ENCODE measurements at regions not wholly inside any gene's neighbourhood (a gene's known extent, or its start where the extent isn't known, plus 50 kb on each side); places are given as distances from the start of the nearest gene placed in this dataset.
"Not testable (repeated sequence)": the region's sequence is repeated elsewhere in the genome, so short reads cannot be mapped to it uniquely, and the experiment has no call there.

GRCh38 chr17:21573961-21574610 is 118.2 kb upstream of the KCNJ18 start:
- H3K4me1 Mint-ChIP-seq, result no peaks in the 10 kb centered on the region
- no peak for DNase-seq (ENCODE audit: low read depth, low spot score)
- no peak overlapping the region for H3K4me3 Mint-ChIP-seq
- H3K27me3 Mint-ChIP-seq (ENCODE audit: low read depth), result no peaks in the 10 kb centered on the region
- H3K9me3 Mint-ChIP-seq, result peaks cover 2% of the 10 kb centered on the region
- H3K27ac Mint-ChIP-seq (ENCODE audit: unreplicated experiment), result no peak overlapping the region
- H3K36me3 Mint-ChIP-seq (ENCODE audit: low read depth), result no peaks in the 10 kb centered on the region
- TF ChIP-seq, protein P1, sequence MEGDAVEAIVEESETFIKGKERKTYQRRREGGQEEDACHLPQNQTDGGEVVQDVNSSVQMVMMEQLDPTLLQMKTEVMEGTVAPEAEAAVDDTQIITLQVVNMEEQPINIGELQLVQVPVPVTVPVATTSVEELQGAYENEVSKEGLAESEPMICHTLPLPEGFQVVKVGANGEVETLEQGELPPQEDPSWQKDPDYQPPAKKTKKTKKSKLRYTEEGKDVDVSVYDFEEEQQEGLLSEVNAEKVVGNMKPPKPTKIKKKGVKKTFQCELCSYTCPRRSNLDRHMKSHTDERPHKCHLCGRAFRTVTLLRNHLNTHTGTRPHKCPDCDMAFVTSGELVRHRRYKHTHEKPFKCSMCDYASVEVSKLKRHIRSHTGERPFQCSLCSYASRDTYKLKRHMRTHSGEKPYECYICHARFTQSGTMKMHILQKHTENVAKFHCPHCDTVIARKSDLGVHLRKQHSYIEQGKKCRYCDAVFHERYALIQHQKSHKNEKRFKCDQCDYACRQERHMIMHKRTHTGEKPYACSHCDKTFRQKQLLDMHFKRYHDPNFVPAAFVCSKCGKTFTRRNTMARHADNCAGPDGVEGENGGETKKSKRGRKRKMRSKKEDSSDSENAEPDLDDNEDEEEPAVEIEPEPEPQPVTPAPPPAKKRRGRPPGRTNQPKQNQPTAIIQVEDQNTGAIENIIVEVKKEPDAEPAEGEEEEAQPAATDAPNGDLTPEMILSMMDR (conservative IDR thresholded peaks at IDR 0.05), result no peak

GRCh38 chr17:21574611-21575255 is 117.6 kb upstream of the KCNJ18 start:
- H3K9me3 Mint-ChIP-seq; H3K36me3 Mint-ChIP-seq (ENCODE audit: low read depth); H3K4me1 Mint-ChIP-seq; H3K4me3 Mint-ChIP-seq; DNase-seq (ENCODE audit: low read depth, low spot score); H3K27ac Mint-ChIP-seq (ENCODE audit: unreplicated experiment); H3K27me3 Mint-ChIP-seq (ENCODE audit: low read depth): not testable (repeated sequence)

DNA sequence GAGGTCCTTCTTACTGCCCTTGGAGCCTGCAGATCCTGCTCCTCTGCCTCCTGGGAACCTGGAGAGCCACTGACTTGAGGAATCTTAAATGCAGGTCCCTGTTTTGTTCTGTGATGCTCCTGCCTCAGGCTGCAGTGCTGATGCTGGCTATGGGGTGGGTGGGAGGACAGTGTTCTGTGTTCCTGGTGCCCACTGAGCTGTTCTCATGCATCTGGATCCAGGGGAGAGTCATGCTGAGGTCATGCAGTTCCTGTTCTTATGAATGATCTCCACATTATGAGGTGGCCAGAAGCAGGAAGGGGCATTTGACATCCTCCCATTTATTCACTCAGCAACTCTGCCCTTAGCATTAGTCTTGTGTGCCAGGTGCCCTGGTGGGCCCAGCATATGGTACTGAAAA is 113.5 kb upstream of the KCNJ18 start:
- H3K4me3 Mint-ChIP-seq; H3K27me3 Mint-ChIP-seq (ENCODE audit: low read depth); H3K36me3 Mint-ChIP-seq (ENCODE audit: low read depth); H3K9me3 Mint-ChIP-seq; DNase-seq (ENCODE audit: low read depth, low spot score); H3K4me1 Mint-ChIP-seq; H3K27ac Mint-ChIP-seq (ENCODE audit: unreplicated experiment): not testable (repeated sequence)

- peaks cover 17% of the 10 kb centered on the region for H3K9me3 Mint-ChIP-seq
- H3K36me3 Mint-ChIP-seq (ENCODE audit: low read depth), result no peaks in the 10 kb centered on the region
- H3K27me3 Mint-ChIP-seq (ENCODE audit: low read depth), result no peaks in the 10 kb centered on the region
- no peak overlapping the region for H3K4me3 Mint-ChIP-seq
- H3K27ac Mint-ChIP-seq (ENCODE audit: unreplicated experiment), result no peak overlapping the region
- DNase-seq (ENCODE audit: low read depth, low spot score), result no peak
- TF ChIP-seq, protein P1 (conservative IDR thresholded peaks at IDR 0.05), result no peak
- no peaks in the 10 kb centered on the region for H3K4me1 Mint-ChIP-seq
These were observed 99.5 kb upstream of the KCNJ18 start for GRCh38 chr17:21592774-21593173.

GRCh38 chr17:21593452-21594105 is 98.7 kb upstream of the KCNJ18 start:
- not testable (repeated sequence) for H3K36me3 Mint-ChIP-seq (ENCODE audit: low read depth); DNase-seq (ENCODE audit: low read depth, low spot score); H3K27me3 Mint-ChIP-seq (ENCODE audit: low read depth); H3K4me3 Mint-ChIP-seq; H3K27ac Mint-ChIP-seq (ENCODE audit: unreplicated experiment); H3K4me1 Mint-ChIP-seq
- H3K9me3 Mint-ChIP-seq, result peaks cover 17% of the 10 kb centered on the region

- no peaks in the 10 kb centered on the region for H3K4me1 Mint-ChIP-seq
- H3K27me3 Mint-ChIP-seq (ENCODE audit: low read depth), result no peaks in the 10 kb centered on the region
- H3K4me3 Mint-ChIP-seq, result no peak overlapping the region
- H3K9me3 Mint-ChIP-seq, result peaks cover 17% of the 10 kb centered on the region
- no peak for DNase-seq (ENCODE audit: low read depth, low spot score)
- H3K36me3 Mint-ChIP-seq (ENCODE audit: low read depth), result no peaks in the 10 kb centered on the region
- TF ChIP-seq, protein P1 (conservative IDR thresholded peaks at IDR 0.05), result no peak
- H3K27ac Mint-ChIP-seq (ENCODE audit: unreplicated experiment), result no peak overlapping the region
These were observed 97.2 kb upstream of the KCNJ18 start for GRCh38 chr17:21595086-21595485.

DNA sequence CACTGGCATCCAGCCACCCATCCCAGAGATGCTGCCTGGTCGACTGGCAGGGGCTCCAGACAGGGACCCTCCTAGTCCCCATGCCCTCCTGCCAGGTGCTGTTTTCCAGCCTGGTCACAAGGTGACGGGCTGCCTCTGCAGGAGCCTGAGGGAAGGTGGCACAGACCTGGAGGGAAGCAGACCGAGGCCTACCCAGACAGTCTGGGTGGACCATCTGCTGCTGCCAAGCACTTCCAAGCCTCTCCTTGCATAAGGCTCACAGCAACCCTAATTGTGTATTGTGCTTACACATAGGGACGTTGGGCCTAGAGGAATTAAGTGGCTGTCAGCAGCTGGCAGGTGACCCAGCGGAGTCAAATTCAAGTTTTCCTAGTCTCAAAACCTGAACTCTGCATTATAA is 90.1 kb upstream of the KCNJ18 start:
- no peak overlapping the region for H3K4me3 Mint-ChIP-seq
- H3K27me3 Mint-ChIP-seq (ENCODE audit: low read depth), result no peaks in the 10 kb centered on the region
- no peaks in the 10 kb centered on the region for H3K4me1 Mint-ChIP-seq
- H3K9me3 Mint-ChIP-seq, result peaks cover 9% of the 10 kb centered on the region
- no peak for DNase-seq (ENCODE audit: low read depth, low spot score)
- H3K36me3 Mint-ChIP-seq (ENCODE audit: low read depth), result no peaks in the 10 kb centered on the region
- TF ChIP-seq, protein P1 (conservative IDR thresholded peaks at IDR 0.05), result no peak
- no peak overlapping the region for H3K27ac Mint-ChIP-seq (ENCODE audit: unreplicated experiment)

DNA sequence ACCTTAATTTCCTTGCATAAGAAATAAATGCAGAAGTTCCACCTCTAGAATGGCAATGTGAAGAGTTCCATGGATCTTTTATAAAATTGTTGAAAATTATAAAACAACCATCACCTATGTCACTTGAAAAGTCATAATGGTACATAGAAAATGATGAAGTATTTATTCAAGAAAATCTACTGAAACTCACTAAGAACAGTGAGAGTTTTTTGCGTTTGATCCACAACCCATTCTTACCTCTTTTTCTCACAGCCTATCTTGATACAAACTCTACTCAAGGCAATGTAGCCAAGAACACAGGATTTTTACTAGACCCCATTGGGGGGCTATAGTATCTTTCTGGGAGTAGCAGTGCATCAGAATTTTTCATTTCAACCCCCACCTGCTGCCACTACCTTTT is 89.0 kb upstream of the KCNJ18 start:
- H3K9me3 Mint-ChIP-seq; DNase-seq (ENCODE audit: low read depth, low spot score); H3K27ac Mint-ChIP-seq (ENCODE audit: unreplicated experiment); H3K4me3 Mint-ChIP-seq; H3K36me3 Mint-ChIP-seq (ENCODE audit: low read depth); H3K27me3 Mint-ChIP-seq (ENCODE audit: low read depth); H3K4me1 Mint-ChIP-seq: not testable (repeated sequence)

- H3K4me3 Mint-ChIP-seq; DNase-seq (ENCODE audit: low read depth, low spot score); H3K27ac Mint-ChIP-seq (ENCODE audit: unreplicated experiment); H3K9me3 Mint-ChIP-seq; H3K36me3 Mint-ChIP-seq (ENCODE audit: low read depth); H3K4me1 Mint-ChIP-seq; H3K27me3 Mint-ChIP-seq (ENCODE audit: low read depth): not testable (repeated sequence)
These were observed 80.9 kb upstream of the KCNJ18 start for GRCh38 chr17:21611443-21611842.
